Ovary (tissue), 3 donors: ENCODE measurements at regions not wholly inside any gene's neighbourhood (a gene's known extent, or its start where the extent isn't known, plus 50 kb on each side); places are given as distances from the start of the nearest gene placed in this dataset.

Experiments used
- POLR2A ChIP-seq: fragments of 450-650 bp; IDR thresholded peaks from one replicate; pipeline ENCODE4 v1.6.1; 2017; ENCODE audit warnings: antibody characterized with exemption, mild to moderate bottlenecking, moderate library complexity
- TF ChIP-seq, protein P1 (sequence below), 3 donors: fragments of 450-650 bp in 2 of 3; fragments of 200-600 bp in 1 of 3; IDR thresholded peaks; one replicate each; pipeline versions ENCODE4 v1.5.1 to v1.8.0; 2016 to 2022; ENCODE audit warnings: antibody characterized with exemption in 3 of 3, mild to moderate bottlenecking in 1 of 3
- donor health status: DM: no; HTN: no; CAD: no.

DNA sequence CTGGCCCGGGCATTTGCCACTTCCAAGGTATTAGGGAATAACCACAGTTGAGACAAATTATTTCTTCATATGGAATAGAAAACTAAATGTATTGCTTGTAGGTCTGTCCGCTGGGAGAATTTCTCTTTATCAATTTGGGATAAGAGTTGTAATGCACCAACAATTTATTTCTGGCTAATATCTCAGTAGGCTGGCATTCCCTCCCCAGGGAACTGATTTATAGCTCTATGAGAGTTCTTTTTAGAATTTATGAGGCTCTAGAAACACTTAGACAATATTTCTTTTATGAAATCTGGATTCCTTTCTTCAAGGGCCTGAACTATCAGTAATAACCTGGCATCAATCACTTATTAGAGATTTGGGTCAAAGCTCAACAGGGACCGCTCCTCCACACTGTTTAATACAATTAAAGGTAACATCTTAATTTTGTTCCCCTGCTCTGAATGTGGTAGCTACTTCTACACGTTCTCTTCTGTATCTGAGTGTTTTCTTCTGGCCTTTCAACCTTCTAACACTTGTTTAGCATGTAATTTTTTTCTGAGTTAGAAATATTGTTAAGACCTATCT, 857.4 kb upstream of the PRR20A start:
- TF ChIP-seq, protein P1, sequence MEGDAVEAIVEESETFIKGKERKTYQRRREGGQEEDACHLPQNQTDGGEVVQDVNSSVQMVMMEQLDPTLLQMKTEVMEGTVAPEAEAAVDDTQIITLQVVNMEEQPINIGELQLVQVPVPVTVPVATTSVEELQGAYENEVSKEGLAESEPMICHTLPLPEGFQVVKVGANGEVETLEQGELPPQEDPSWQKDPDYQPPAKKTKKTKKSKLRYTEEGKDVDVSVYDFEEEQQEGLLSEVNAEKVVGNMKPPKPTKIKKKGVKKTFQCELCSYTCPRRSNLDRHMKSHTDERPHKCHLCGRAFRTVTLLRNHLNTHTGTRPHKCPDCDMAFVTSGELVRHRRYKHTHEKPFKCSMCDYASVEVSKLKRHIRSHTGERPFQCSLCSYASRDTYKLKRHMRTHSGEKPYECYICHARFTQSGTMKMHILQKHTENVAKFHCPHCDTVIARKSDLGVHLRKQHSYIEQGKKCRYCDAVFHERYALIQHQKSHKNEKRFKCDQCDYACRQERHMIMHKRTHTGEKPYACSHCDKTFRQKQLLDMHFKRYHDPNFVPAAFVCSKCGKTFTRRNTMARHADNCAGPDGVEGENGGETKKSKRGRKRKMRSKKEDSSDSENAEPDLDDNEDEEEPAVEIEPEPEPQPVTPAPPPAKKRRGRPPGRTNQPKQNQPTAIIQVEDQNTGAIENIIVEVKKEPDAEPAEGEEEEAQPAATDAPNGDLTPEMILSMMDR (IDR thresholded peaks at IDR 0.05) = no peak
- TF ChIP-seq POLR2A = no peak
